LNCAP (cell line): ENCODE measurements at regions not wholly inside any gene's neighbourhood (a gene's known extent, or its start where the extent isn't known, plus 50 kb on each side); places are given as distances from the start of the nearest gene placed in this dataset.

Source experiments
- TF ChIP-seq, protein P1 (sequence below): fragments of 450-650 bp; IDR thresholded peaks from 2 replicates; pipeline ENCODE4 v1.5.1; 2017; ENCODE audit warnings: mild to moderate bottlenecking

DNA sequence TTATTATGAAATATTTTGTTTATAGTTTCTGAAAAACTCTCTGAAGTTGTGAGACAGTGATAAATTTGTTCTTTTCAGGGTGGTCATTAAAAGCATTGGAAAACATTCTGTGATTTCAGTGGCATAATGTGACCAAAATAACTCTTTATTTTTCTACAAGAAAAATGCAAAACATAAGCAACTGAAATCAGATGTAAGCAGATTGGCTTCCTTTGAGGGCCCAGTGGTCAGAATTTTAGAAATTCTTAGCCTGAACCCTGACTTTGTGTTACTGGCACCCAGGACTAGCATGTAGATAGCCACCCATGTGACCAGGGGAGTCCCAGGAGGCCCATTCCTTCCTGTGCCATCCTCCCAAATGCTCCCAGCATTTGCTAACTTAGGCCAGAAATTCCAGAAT is 145.6 kb upstream of the SLC38A2 start:
- TF ChIP-seq, protein P1, sequence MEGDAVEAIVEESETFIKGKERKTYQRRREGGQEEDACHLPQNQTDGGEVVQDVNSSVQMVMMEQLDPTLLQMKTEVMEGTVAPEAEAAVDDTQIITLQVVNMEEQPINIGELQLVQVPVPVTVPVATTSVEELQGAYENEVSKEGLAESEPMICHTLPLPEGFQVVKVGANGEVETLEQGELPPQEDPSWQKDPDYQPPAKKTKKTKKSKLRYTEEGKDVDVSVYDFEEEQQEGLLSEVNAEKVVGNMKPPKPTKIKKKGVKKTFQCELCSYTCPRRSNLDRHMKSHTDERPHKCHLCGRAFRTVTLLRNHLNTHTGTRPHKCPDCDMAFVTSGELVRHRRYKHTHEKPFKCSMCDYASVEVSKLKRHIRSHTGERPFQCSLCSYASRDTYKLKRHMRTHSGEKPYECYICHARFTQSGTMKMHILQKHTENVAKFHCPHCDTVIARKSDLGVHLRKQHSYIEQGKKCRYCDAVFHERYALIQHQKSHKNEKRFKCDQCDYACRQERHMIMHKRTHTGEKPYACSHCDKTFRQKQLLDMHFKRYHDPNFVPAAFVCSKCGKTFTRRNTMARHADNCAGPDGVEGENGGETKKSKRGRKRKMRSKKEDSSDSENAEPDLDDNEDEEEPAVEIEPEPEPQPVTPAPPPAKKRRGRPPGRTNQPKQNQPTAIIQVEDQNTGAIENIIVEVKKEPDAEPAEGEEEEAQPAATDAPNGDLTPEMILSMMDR = no peak

DNA sequence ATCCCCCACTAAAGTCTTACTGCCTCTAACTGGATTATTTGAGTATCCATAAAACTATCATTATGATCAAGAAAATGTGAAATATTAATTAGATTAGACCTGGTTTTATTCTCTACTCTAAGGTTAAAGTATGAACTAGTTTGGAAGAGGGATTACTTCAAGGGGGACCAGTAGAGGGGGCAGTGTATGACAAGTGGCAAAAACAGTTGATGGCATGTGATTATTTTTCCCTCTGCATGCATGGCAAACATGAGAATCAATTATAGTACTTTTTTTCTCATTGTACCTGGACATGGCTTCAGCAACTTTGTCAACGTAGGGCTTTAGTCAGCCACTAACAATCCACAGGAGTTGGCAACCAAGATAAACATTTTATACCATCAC is 145.0 kb upstream of the SLC38A2 start:
- TF ChIP-seq, protein P1 = no peak

DNA sequence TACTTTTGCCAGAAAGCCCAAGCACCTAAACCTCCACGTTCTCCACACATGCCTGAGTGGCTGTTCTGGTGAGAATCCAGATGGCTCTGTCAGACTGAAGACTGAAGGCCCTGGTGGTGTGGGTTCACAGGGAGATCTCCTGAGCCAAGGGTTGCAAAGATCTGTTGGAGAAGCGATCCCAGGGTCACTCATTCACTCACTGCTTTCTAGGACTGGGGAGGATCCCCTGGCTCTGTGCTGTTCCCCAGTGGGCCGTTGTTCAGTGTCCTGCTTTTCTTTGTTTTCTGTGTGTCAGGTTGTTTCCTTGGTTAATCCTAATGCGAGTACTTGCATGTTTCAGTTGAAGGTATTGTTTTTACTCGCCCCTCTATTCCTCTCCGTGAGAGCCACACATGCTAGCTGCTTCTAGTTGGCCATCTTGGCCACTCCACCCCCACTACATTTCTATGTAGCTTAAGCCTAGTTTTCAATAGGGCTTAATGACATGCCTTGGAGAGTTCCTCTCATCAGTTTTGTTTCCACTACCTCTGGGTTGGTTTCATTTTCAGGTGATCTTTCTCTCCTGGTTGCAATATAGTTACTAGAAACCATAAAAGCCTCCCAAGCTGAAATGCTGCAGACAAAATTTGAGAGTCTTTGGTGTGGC is 144.5 kb upstream of the SLC38A2 start:
- TF ChIP-seq, protein P1 = no peak

DNA sequence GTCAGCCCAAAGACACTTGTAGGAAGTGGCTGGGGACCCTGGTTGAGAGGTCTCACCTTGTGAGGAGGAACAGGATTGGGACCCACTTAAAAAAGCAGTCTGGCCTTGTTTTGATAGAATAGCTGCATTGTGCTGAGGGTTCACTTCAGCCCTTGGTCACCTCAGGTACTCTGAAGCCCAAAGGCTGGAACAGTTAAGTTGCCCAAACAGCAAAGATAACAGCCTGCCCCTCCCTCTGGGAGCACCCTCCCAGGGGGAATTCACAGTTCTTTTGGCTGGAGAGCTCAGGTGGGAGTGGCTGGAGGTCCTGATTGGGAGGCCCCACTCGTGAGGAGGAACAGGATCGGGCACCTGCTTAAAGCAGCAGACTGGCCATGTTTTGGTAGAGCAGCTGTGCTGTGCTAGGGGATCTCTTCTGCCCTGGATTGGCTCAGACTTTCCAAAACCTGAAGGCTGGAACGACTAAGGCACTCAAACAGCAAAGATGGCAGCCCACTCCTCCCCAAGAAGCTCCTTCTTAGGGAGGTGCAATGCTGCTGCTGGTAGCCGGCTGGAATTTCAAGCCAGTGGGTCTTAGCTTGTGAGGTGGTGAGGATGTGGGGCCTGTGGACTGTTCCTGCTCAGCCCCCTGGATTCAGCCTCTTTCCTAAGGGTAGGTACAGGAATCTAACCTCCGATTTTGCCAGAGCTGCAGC is 143.8 kb upstream of the SLC38A2 start:
- TF ChIP-seq, protein P1 = no peak

DNA sequence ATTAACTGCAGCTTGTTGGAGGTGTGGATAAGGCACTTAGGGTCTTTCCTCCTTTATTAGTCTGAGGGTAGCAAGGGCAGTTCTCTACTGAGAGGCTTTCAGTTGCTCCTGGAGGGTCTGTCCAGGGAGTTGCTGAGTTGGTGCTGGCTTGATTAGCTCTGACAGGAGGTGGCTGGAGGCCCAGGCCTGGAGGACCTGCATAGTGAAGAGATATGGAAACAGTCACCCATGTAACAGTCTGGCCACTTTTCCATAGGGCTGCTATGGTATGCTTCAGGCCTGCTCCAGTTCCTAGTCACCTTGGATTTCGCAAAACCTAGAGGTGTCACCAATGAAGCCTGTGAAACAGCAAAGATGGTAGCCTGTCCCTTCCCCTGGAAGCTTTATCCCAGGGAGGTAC is 143.3 kb upstream of the SLC38A2 start:
- TF ChIP-seq, protein P1 = no peak

DNA sequence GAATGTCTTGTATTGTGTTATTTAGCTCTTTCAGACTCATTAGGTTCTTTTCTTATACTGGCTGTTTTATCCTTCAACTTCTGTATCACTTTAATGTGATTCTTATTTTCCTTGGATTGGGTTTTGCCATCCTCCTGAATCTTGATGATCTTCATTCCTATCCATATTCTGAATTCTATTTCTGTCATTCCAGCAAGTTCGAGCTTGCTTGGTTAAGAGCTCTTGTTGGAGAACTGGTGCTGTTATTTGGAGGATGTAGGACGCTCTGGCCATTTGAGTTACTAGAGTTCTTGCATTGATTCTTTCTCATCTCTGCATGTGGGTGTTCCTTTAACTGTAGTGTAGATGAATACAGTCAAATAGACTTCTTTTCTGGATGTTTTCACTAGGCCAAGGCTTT is 142.3 kb upstream of the SLC38A2 start:
- TF ChIP-seq, protein P1 = no peak

DNA sequence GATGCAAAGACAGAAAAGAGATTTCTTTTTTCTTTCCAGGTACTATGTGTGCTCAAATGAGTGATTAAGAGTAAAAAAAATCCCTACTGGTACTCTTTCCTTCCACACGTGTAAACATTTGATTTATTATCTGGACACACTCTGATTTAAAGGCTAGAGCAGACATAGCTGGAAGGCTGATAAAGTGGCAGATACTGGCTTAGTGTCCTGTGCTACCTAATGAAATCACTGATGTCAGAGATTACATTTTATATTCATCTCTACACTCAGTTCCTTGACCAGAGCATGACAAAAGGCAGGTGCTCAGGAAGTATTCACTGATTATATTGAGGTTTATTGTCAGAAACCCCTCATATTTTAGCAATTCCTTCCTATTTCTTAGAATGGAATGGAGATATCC is 136.6 kb upstream of the SLC38A2 start:
- TF ChIP-seq, protein P1 = no peak
